Mucosa of rectum (tissue), 2 donors: ENCODE measurements at regions not wholly inside any gene's neighbourhood (a gene's known extent, or its start where the extent isn't known, plus 50 kb on each side); places are given as distances from the start of the nearest gene placed in this dataset.

ENCODE experiments used
- H3K27ac ChIP-seq, 2 donors: one replicate each; pipeline ENCODE4 v1.7.0; 2013; ENCODE audit warnings: inconsistent platforms in 2 of 2, low read depth in 2 of 2, low read length in 2 of 2
- H3K27me3 ChIP-seq, 2 donors: one replicate each; pipeline ENCODE4 v1.7.0; 2013; ENCODE audit warnings: low read length in 2 of 2; ENCODE audit not compliant: control insufficient read depth in 2 of 2, insufficient read depth in 2 of 2
- H3K36me3 ChIP-seq, 2 donors: one replicate each; pipeline ENCODE4 v1.7.0; 2013; ENCODE audit warnings: low read length in 2 of 2; ENCODE audit not compliant: control insufficient read depth in 2 of 2, insufficient read depth in 2 of 2
- H3K4me1 ChIP-seq, 2 donors: one replicate each; pipeline ENCODE4 v1.7.0; 2013; ENCODE audit warnings: low read length in 2 of 2, mild to moderate bottlenecking in 1 of 2; ENCODE audit not compliant: control insufficient read depth in 2 of 2, insufficient read depth in 2 of 2
- H3K4me3 ChIP-seq, 2 donors: one replicate each; pipeline ENCODE4 v1.7.0; 2013; ENCODE audit warnings: low read length in 2 of 2
- H3K9ac ChIP-seq, 2 donors: one replicate each; pipeline ENCODE4 v1.7.0; 2013; ENCODE audit warnings: low read length in 2 of 2, low read depth in 1 of 2, mild to moderate bottlenecking in 1 of 2
- H3K9me3 ChIP-seq, 2 donors: one replicate each; pipeline ENCODE4 v1.7.0; 2013; ENCODE audit warnings: low read length in 2 of 2; ENCODE audit not compliant: control insufficient read depth in 2 of 2
- donor health status: healthy.
- donor health status: Normal muscosa, but diverticular disease.

DNA sequence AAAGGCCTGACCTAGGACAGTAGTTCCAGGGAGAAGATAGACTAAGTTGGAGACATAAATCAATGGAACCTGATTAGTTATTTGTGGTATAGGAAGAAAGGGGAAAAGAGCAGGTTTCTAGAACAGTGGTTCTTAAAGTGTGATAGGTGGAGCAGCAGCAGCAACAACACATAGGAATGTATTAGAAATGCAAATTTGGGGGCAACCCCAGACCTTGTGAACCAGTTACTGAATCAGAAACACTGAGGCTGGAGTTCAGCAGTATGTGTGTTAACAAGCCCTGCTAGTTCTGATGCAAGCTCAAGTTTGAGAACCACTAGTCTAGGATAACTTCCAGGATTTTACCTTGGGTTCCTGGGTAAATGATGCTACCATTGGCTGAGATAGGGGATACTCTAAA lies 308.7 kb downstream of the EMP1 start:
- no peak overlapping the region for H3K27ac ChIP-seq
- no peaks in the 10 kb centered on the region for H3K36me3 ChIP-seq
- H3K9ac ChIP-seq: no peak overlapping the region
- no peaks in the 10 kb centered on the region for H3K9me3 ChIP-seq
- no peaks in the 10 kb centered on the region for H3K4me1 ChIP-seq
- no peak overlapping the region for H3K4me3 ChIP-seq
- no peaks in the 10 kb centered on the region for H3K27me3 ChIP-seq

DNA sequence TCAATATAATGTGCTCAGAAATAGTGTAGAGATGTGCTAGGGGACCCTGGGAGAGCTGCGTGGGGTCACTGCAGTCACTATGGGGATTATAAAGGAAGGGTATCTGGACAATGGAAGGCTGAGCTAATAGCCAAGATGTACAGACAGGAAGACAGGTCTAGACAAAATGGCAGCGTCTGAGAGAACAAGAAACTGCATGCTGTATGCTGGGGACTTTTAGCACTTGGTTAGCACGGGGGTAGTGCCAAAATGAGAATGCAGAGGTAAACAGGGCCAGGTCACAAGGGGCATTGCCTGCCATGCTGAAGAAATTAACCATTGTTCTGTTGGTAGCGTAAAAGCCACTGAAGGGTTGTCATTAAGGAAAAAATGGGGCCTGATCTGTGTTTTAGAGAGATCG lies 308.2 kb downstream of the EMP1 start:
- Histone ChIP-seq H3K9me3 (no peaks in the 10 kb centered on the region), H3K27ac (no peak overlapping the region), H3K9ac (no peak overlapping the region), H3K36me3 (no peaks in the 10 kb centered on the region), H3K4me1 (no peaks in the 10 kb centered on the region), H3K4me3 (no peak overlapping the region), H3K27me3 (no peaks in the 10 kb centered on the region)

DNA sequence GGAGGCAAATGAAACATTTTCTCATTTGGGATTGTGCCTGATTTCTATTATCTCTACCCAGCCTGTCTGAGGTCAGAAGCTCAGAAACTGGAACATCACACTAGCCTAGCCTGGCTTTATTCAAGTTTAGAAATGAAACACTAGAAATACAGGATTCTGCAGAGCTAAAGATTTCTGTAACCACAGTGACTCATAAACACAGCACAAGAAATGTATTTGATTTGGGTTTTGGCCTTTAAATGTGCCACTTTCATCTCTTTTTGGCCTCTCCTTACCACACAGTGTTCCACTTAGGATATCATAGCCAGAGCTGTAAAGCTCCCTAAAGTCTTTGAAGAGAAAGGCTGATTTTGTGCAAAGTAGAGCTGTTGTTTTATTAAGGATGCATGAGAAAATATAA lies 307.5 kb downstream of the EMP1 start:
- Histone ChIP-seq H3K4me1 (no peaks in the 10 kb centered on the region), H3K36me3 (no peaks in the 10 kb centered on the region), H3K4me3 (no peak overlapping the region), H3K9me3 (no peaks in the 10 kb centered on the region), H3K27ac (no peak overlapping the region), H3K9ac (no peak overlapping the region), H3K27me3 (no peaks in the 10 kb centered on the region)

DNA sequence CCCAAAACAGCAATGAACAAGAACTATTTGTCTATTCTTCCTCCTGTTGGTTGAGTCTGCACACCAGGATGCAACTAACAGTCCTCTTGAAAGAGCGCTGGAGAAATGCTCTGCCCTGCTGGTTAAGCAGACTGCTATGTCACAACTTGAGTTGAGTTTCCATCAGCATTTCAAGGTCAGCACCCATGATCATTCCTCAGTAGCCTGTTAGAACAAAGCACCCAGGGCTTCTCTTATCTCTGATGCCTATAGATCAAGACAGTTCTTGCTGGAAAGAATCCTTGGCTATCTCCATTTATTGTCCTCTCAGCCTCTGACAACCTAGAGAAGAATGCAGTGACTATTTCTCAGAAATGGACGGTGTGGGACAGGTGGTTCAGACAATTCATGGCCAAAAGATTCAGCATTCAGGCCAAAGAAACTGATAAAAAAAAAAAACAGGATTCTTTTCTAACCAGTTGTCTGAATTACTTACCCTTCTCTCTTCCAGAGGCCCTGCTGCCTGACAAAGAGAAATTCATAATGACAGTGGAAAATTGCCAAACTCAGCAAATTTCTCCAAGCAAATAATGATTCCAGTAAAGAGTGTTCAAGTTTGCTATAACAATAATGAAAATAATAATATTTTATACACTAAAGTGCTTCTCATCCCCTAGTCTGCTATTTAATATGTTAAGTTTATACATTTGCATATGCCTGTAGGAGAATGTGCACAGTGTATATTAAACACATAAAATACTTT lies 306.7 kb downstream of the EMP1 start:
- H3K4me1 ChIP-seq: no peaks in the 10 kb centered on the region
- H3K36me3 ChIP-seq: no peaks in the 10 kb centered on the region
- H3K9ac ChIP-seq: no peak overlapping the region
- no peaks in the 10 kb centered on the region for H3K9me3 ChIP-seq
- no peak overlapping the region for H3K27ac ChIP-seq
- H3K27me3 ChIP-seq: no peaks in the 10 kb centered on the region
- no peak overlapping the region for H3K4me3 ChIP-seq

DNA sequence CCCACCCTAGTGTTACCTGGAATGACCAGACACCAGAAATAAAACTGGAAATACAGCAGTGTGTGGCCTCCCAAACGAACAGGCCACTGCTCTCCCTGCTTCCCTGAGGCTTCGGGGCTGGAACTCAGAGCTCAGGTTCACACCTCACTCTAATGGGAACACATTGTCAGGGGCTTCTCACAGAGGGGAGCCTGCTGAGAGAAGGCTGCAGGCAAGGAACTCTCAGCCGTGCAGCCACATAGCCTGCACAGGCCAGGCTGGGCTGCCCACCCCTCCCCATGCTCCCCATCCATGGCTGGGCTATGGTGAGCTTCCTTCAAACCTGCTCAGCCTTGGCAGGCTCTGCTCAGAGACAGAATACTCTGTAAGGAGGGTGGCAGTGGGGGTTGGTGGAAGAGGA lies 302.5 kb downstream of the EMP1 start:
- H3K27me3 ChIP-seq: no peaks in the 10 kb centered on the region
- H3K9me3 ChIP-seq: no peaks in the 10 kb centered on the region
- H3K36me3 ChIP-seq: no peaks in the 10 kb centered on the region
- no peak overlapping the region for H3K9ac ChIP-seq
- no peak overlapping the region for H3K4me3 ChIP-seq
- no peak overlapping the region for H3K27ac ChIP-seq
- H3K4me1 ChIP-seq: no peaks in the 10 kb centered on the region

DNA sequence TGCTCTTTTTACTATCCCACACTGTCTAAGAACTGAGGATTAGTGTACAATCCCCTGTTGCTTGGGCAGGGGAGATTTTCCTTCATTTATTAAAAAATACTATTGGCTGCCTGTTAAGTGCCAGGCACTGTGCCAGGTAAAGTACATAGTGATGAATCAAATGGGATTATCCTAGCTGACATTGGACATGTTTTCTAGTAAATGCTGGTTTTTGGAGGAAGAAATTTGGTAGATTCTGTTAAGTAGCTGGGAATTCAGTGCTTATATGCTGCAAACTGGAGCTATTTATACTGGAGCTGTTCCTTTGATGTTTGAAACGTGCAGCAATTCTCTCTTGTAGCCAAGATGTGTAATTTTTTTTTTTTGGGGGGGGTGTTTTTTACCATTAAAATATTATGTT lies 299.6 kb downstream of the EMP1 start:
- Histone ChIP-seq H3K36me3 (no peaks in the 10 kb centered on the region), H3K4me1 (no peaks in the 10 kb centered on the region), H3K4me3 (no peak overlapping the region), H3K9ac (no peak overlapping the region), H3K9me3 (no peaks in the 10 kb centered on the region), H3K27ac (no peak overlapping the region), H3K27me3 (no peaks in the 10 kb centered on the region)

DNA sequence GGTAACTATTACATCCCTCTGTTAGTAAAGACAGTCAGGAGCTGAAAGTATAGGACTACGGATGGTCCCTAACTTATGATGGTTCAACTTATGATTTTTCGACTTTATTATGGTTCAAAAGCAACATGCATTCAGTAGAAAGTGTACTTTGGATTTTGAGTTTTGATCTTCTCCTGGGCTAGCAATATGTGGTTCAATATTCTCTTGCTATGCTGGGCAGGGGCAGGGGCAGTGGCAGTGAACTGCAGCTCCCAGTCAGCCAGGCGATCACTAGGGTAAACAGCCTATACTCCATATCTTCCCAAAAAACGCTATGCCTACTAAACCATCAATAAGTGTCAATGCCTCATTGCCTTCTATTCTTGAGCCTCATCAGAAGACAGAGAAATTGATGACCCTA lies 292.7 kb downstream of the EMP1 start:
- H3K4me3 ChIP-seq: no peak overlapping the region
- no peaks in the 10 kb centered on the region for H3K36me3 ChIP-seq
- no peak overlapping the region for H3K27ac ChIP-seq
- H3K9ac ChIP-seq: no peak overlapping the region
- no peaks in the 10 kb centered on the region for H3K27me3 ChIP-seq
- H3K9me3 ChIP-seq: no peaks in the 10 kb centered on the region
- H3K4me1 ChIP-seq: no peaks in the 10 kb centered on the region

DNA sequence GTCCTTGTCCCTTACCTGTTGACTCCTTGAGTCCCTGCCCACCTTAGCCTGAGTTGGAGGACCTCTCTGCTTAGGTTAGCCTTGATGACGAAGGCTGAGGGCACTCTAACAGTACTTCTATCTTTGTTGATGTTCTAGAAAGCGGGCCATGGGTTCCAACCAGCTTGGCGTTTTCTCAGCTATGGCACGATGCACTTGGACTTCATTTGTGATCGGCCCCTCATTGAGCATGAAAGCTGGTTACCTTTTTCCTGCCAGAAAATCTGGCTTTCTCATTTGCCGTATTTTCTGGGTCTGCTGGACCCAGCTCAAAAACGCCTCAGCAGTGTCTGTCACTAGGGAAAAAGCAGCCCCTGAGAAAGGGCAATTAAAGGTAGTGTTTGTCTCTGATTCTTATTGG lies 290.8 kb downstream of the EMP1 start:
- Histone ChIP-seq H3K9ac (no peak overlapping the region), H3K4me3 (no peak overlapping the region), H3K4me1 (no peaks in the 10 kb centered on the region), H3K9me3 (no peaks in the 10 kb centered on the region), H3K27ac (no peak overlapping the region), H3K27me3 (no peaks in the 10 kb centered on the region), H3K36me3 (no peaks in the 10 kb centered on the region)

DNA sequence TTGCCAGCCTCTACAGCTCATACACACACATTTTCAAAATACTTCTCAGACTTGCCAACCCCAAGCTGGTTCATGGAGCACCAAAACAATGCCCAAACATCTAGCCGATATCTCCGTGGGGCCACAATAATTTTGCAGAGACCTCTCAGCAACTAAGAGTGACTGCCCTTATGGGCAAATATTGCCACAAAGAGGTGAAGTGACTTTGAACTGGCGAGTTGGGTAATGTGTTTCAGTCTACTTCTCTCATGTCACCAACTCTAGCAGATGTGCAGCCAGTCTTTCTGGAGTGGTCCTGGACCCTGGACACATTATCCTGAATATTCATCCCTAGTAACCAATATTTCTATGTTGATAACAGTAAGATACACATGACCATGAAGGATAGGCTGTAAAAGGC lies 290.3 kb downstream of the EMP1 start:
- Histone ChIP-seq H3K4me3 (no peak overlapping the region), H3K4me1 (no peaks in the 10 kb centered on the region), H3K27me3 (no peaks in the 10 kb centered on the region), H3K27ac (no peak overlapping the region), H3K36me3 (no peaks in the 10 kb centered on the region), H3K9ac (no peak overlapping the region), H3K9me3 (no peaks in the 10 kb centered on the region)

DNA sequence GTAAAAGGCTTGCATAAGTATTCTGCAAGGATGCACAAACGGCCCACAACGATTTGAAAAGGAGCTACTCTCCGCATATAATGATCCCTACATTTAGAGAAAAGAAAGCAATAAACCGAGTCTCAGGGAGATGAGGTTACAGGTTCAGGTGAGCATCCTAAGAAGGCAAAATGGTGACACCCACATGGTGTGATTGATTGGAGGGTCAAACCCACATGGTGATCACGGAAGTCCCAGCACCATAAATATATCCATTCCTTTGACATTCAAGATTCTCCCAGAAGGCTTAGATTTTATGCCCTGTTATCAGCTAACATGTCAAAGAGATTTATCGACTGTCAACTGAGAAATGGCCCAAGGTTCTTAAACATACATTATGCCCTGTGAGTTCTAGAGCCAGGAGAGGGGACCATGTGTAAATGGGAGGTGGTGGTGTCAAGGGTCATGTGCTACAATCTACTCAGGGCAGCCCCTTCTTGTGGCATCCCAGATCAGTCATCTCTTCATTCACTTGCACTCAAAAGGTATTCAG lies 282.2 kb downstream of the EMP1 start:
- Histone ChIP-seq H3K36me3 (no peaks in the 10 kb centered on the region), H3K9me3 (no peaks in the 10 kb centered on the region), H3K27me3 (peaks cover 0 to 2% of the 10 kb centered on the region in 2 donors), H3K9ac (no peak overlapping the region), H3K27ac (no peak overlapping the region), H3K4me1 (no peaks in the 10 kb centered on the region), H3K4me3 (no peak overlapping the region)
